GM23338 (cell line): ENCODE measurements at regions not wholly inside any gene's neighbourhood (a gene's known extent, or its start where the extent isn't known, plus 50 kb on each side); places are given as distances from the start of the nearest gene placed in this dataset.

ENCODE experiments used
- ATAC-seq: fragments of 200-7000 bp; cut with Tn5 transposase; 3 replicates; pipeline ENCODE4 v1.9.1; 2020
- DNase-seq: peaks from one replicate; pipeline ENCODE4 v3.0.0-alpha.2; 2015; ENCODE audit warnings: low spot score
- H2AFZ ChIP-seq: fragments of 200-600 bp; sonication (generic); 2 replicates; pipeline ENCODE4 v1.8.0; 2016; ENCODE audit warnings: antibody characterized with exemption, mild to moderate bottlenecking, moderate library complexity
- H3F3A ChIP-seq: fragments of 200-600 bp; sonication (generic); replicated peaks from 2 replicates; pipeline ENCODE4 v1.8.0; 2017; ENCODE audit warnings: antibody characterized with exemption, mixed run types, low read depth
- H3K27ac ChIP-seq: fragments of 200-600 bp; sonication (generic); 2 replicates; pipeline ENCODE4 v1.6.1; 2016; ENCODE audit warnings: low read depth
- H3K27me3 ChIP-seq: fragments of 200-600 bp; sonication (generic); 2 replicates; pipeline ENCODE4 v1.8.0; 2016; ENCODE audit warnings: mild to moderate bottlenecking, mixed run types, moderate library complexity; ENCODE audit not compliant: insufficient read depth
- H3K36me3 ChIP-seq: fragments of 200-600 bp; sonication (generic); 2 replicates; pipeline ENCODE4 v1.8.0; 2016; ENCODE audit warnings: mild to moderate bottlenecking; ENCODE audit not compliant: insufficient read depth
- H3K4me1 ChIP-seq: fragments of 200-600 bp; sonication (generic); 2 replicates; pipeline ENCODE4 v1.8.0; 2016; ENCODE audit warnings: mild to moderate bottlenecking, moderate library complexity; ENCODE audit not compliant: insufficient read depth
- H3K4me2 ChIP-seq: fragments of 200-600 bp; sonication (generic); 2 replicates; pipeline ENCODE4 v1.7.1; 2017; ENCODE audit warnings: mixed run types
- H3K4me3 ChIP-seq: fragments of 200-600 bp; sonication (generic); 2 replicates; pipeline ENCODE4 v1.6.1; 2016; ENCODE audit warnings: mixed run types
- H3K79me2 ChIP-seq: fragments of 200-600 bp; sonication (generic); replicated peaks from 2 replicates; pipeline ENCODE4 v1.8.0; 2017; ENCODE audit warnings: mild to moderate bottlenecking; ENCODE audit not compliant: insufficient read depth
- H3K9me2 ChIP-seq: fragments of 200-600 bp; sonication (generic); 2 replicates; pipeline ENCODE4 v1.8.0; 2017; ENCODE audit not compliant: insufficient read depth
- H4K20me1 ChIP-seq: fragments of 200-600 bp; sonication (generic); replicated peaks from 2 replicates; pipeline ENCODE4 v1.8.0; 2017; ENCODE audit warnings: mild to moderate bottlenecking; ENCODE audit not compliant: insufficient read depth
- H3K27ac Mint-ChIP-seq: 2 replicates; pipeline ENCODE4 v1.8.0; 2020; ENCODE audit warnings: inconsistent platforms, mild to moderate bottlenecking, moderate library complexity, mixed read lengths
- H3K27me3 Mint-ChIP-seq: 3 replicates; pipeline ENCODE4 v1.8.0; 2022; ENCODE audit warnings: low read depth, mild to moderate bottlenecking, moderate library complexity, mixed read lengths, inconsistent platforms; ENCODE audit not compliant: insufficient read depth, poor library complexity
- H3K36me3 Mint-ChIP-seq: 3 replicates; pipeline ENCODE4 v1.8.0; 2021; ENCODE audit warnings: low read depth, mild to moderate bottlenecking, inconsistent platforms, moderate library complexity, mixed read lengths
- H3K4me1 Mint-ChIP-seq: 3 replicates; pipeline ENCODE4 v1.8.0; 2020; ENCODE audit warnings: mild to moderate bottlenecking, inconsistent platforms, mixed read lengths
- H3K4me3 Mint-ChIP-seq: 3 replicates; pipeline ENCODE4 v1.8.0; 2021; ENCODE audit warnings: moderate library complexity, mild to moderate bottlenecking, inconsistent platforms, mixed read lengths
- H3K9me3 Mint-ChIP-seq: 3 replicates; pipeline ENCODE4 v1.8.0; 2020; ENCODE audit warnings: moderate library complexity, mild to moderate bottlenecking, inconsistent platforms, mixed read lengths
- CREB1 ChIP-seq: fragments of 250-450 bp; sonication (Bioruptor Pico); IDR thresholded peaks from 2 replicates; pipeline ENCODE4 v1.5.0; 2020; ENCODE audit warnings: low read depth, mild to moderate bottlenecking, moderate library complexity
- CTCF ChIP-seq, 2 experiments: fragments of 200-600 bp in 1 of 2; sonication (generic) in 1 of 2; conservative IDR thresholded peaks; 2 replicates each; pipeline versions ENCODE4 v1.5.1 to v1.6.1; 2016 to 2017; ENCODE audit warnings: antibody characterized with exemption in 2 of 2, low read depth in 2 of 2, mild to moderate bottlenecking in 2 of 2, moderate library complexity in 1 of 2
- ETS1 ChIP-seq: IDR thresholded peaks from 2 replicates; pipeline ENCODE4 v1.6.1; 2016; ENCODE audit warnings: antibody characterized with exemption
- EZH2 ChIP-seq: fragments of 200-600 bp; sonication (generic); IDR thresholded peaks from one replicate; pipeline ENCODE4 v1.8.0; 2017; ENCODE audit warnings: antibody characterized with exemption, mild to moderate bottlenecking, low read depth; ENCODE audit not compliant: unreplicated experiment
- EZH2phosphoT487 ChIP-seq: fragments of 200-600 bp; sonication (generic); IDR thresholded peaks from one replicate; pipeline ENCODE4 v1.8.1; 2018; ENCODE audit warnings: antibody characterized with exemption; ENCODE audit not compliant: unreplicated experiment
- JUNB ChIP-seq: IDR thresholded peaks from one replicate; pipeline ENCODE4 v1.6.1; 2016; ENCODE audit warnings: antibody characterized with exemption; ENCODE audit not compliant: unreplicated experiment
- NANOG ChIP-seq: IDR thresholded peaks from 2 replicates; pipeline ENCODE4 v1.6.1; 2016; ENCODE audit warnings: antibody characterized with exemption, borderline replicate concordance
- POLR2AphosphoS5 ChIP-seq: IDR thresholded peaks from 2 replicates; pipeline ENCODE4 v1.6.1; 2016; ENCODE audit warnings: antibody characterized with exemption, low read depth
- STAT1 ChIP-seq: IDR thresholded peaks from one replicate; pipeline ENCODE4 v1.6.1; 2016; ENCODE audit warnings: antibody characterized with exemption; ENCODE audit not compliant: unreplicated experiment
- ZNF114 ChIP-seq: fragments of 250-450 bp; sonication (Bioruptor Pico); IDR thresholded peaks from 2 replicates; pipeline ENCODE4 v1.5.0; 2020; ENCODE audit warnings: mild to moderate bottlenecking, moderate library complexity
- ZNF331 ChIP-seq: fragments of 250-450 bp; sonication (Bioruptor Pico); IDR thresholded peaks from 2 replicates; pipeline ENCODE4 v1.5.0; 2020; ENCODE audit warnings: low read depth, mild to moderate bottlenecking, moderate library complexity
- ZNF462 ChIP-seq: fragments of 250-450 bp; sonication (Bioruptor Pico); IDR thresholded peaks from 2 replicates; pipeline ENCODE4 v1.5.0; 2020; ENCODE audit warnings: mild to moderate bottlenecking, moderate library complexity
- TF ChIP-seq, protein P1 (sequence below): IDR thresholded peaks from one replicate; pipeline ENCODE4 v1.6.1; 2018; ENCODE audit warnings: antibody characterized with exemption; ENCODE audit not compliant: unreplicated experiment

DNA sequence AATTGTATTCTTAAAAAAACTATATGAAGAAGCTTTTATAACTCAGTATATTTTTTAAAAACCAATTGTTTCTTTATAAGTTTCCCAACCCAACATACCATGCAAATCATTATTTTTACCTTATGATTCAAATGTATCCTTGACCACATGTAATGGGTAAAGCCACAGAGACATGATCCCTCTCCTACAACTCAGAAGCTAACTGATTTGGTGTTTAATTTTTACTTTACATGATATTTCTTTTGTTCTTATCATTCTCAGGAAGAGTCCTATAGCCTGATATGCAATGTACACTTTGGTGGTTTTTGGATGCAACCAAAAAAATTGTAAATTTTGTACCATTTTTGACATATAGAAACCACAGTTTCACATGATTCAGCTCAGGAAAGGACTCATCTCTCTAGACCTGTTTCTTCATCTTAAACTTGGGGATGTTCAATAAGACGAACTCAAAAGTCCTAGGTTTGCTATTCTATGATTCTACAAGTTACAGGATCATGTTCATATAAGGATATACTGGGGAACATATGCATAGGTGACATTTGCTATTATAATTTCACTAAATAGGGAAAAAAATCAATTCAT, 85.2 kb upstream of the RBBP8 start:
- no peak overlapping the region for H3K4me3 Mint-ChIP-seq
- no peaks in the 10 kb centered on the region for H3F3A ChIP-seq
- H3K9me2 ChIP-seq, result no peaks in the 10 kb centered on the region
- H3K4me1 Mint-ChIP-seq, result peaks cover 21% of the 10 kb centered on the region; the same call in 2 of the 3 replicates
- no peaks in the 10 kb centered on the region for H3K36me3 Mint-ChIP-seq
- no peak overlapping the region for H2AFZ ChIP-seq
- H3K27me3 ChIP-seq, result no peaks in the 10 kb centered on the region
- no peak overlapping the region for H3K4me3 ChIP-seq
- TF ChIP-seq JUNB, result no peak
- TF ChIP-seq STAT1, result no peak
- no peak for TF ChIP-seq POLR2AphosphoS5
- TF ChIP-seq CTCF (conservative IDR thresholded peaks at IDR 0.05; ENCODE audit: low read depth in 2 of 2), result no peak
- TF ChIP-seq ETS1, result no peak
- TF ChIP-seq ZNF331 (CRISPR knock-in tag), result no peak
- TF ChIP-seq ZNF114 (CRISPR knock-in tag), result no peak
- TF ChIP-seq ZNF462, result no peak
- no peak for TF ChIP-seq NANOG
- TF ChIP-seq EZH2phosphoT487, result no peak
- no peak for TF ChIP-seq EZH2
- TF ChIP-seq, protein P1, sequence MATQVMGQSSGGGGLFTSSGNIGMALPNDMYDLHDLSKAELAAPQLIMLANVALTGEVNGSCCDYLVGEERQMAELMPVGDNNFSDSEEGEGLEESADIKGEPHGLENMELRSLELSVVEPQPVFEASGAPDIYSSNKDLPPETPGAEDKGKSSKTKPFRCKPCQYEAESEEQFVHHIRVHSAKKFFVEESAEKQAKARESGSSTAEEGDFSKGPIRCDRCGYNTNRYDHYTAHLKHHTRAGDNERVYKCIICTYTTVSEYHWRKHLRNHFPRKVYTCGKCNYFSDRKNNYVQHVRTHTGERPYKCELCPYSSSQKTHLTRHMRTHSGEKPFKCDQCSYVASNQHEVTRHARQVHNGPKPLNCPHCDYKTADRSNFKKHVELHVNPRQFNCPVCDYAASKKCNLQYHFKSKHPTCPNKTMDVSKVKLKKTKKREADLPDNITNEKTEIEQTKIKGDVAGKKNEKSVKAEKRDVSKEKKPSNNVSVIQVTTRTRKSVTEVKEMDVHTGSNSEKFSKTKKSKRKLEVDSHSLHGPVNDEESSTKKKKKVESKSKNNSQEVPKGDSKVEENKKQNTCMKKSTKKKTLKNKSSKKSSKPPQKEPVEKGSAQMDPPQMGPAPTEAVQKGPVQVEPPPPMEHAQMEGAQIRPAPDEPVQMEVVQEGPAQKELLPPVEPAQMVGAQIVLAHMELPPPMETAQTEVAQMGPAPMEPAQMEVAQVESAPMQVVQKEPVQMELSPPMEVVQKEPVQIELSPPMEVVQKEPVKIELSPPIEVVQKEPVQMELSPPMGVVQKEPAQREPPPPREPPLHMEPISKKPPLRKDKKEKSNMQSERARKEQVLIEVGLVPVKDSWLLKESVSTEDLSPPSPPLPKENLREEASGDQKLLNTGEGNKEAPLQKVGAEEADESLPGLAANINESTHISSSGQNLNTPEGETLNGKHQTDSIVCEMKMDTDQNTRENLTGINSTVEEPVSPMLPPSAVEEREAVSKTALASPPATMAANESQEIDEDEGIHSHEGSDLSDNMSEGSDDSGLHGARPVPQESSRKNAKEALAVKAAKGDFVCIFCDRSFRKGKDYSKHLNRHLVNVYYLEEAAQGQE, result no peak
- no peak for TF ChIP-seq CREB1 (CRISPR knock-in tag)
- H3K27ac Mint-ChIP-seq, result no peak overlapping the region
- peaks cover 8% of the 10 kb centered on the region; the same call in 1 of the 2 replicates for H3K4me1 ChIP-seq
- no peaks in the 10 kb centered on the region for H3K9me3 Mint-ChIP-seq
- H3K27ac ChIP-seq, result no peak overlapping the region
- DNase-seq (no peak), ATAC-seq (no peak)
- no peaks in the 10 kb centered on the region for H4K20me1 ChIP-seq
- no peaks in the 10 kb centered on the region for H3K79me2 ChIP-seq
- H3K4me2 ChIP-seq, result no peak overlapping the region
- no peaks in the 10 kb centered on the region for H3K27me3 Mint-ChIP-seq
- H3K36me3 ChIP-seq, result no peaks in the 10 kb centered on the region
